Thoracic aorta (tissue), 2 donors: ENCODE measurements at regions not wholly inside any gene's neighbourhood (a gene's known extent, or its start where the extent isn't known, plus 50 kb on each side); places are given as distances from the start of the nearest gene placed in this dataset.

Source experiments
- ATAC-seq: fragments of 150-250 bp; one replicate; pipeline ENCODE4 v1.8.0; 2017; ENCODE audit warnings: low read depth; ENCODE audit not compliant: insufficient number of reproducible peaks, low FRiP score
- DNase-seq: peaks from one replicate; pipeline ENCODE4 v3.0.0-alpha.2; 2020; ENCODE audit warnings: low spot score
- H3K27ac ChIP-seq, 2 donors: fragments of 200-600 bp; sonication (generic); 1 replicate in 1 of 2; 2 replicates in 1 of 2; pipeline ENCODE4 v1.5.1; 2016; ENCODE audit warnings: mild to moderate bottlenecking in 2 of 2, moderate library complexity in 2 of 2
- H3K27me3 ChIP-seq: fragments of 200-600 bp; sonication (generic); replicated peaks from 2 replicates; pipeline ENCODE4 v1.6.0; 2016; ENCODE audit warnings: mild to moderate bottlenecking; ENCODE audit not compliant: insufficient read depth
- H3K36me3 ChIP-seq: fragments of 200-600 bp; sonication (generic); one replicate; pipeline ENCODE4 v1.5.1; 2016
- H3K4me1 ChIP-seq, 2 donors: fragments of 200-600 bp; sonication (generic); 1 replicate in 1 of 2; 2 replicates in 1 of 2; pipeline versions ENCODE4 v1.5.1 to v1.6.0; 2016; ENCODE audit warnings: low read depth in 2 of 2, mild to moderate bottlenecking in 1 of 2; ENCODE audit not compliant: control insufficient read depth in 1 of 2
- H3K4me3 ChIP-seq: fragments of 200-600 bp; sonication (generic); 2 replicates; pipeline ENCODE4 v1.5.1; 2016; ENCODE audit warnings: mild to moderate bottlenecking
- H3K9me3 ChIP-seq: fragments of 200-600 bp; sonication (generic); 2 replicates; pipeline ENCODE4 v1.5.1; 2016
- TF ChIP-seq, protein P1 (sequence below): fragments of 200-600 bp; sonication (generic); IDR thresholded peaks from one replicate; pipeline ENCODE4 v1.5.1; 2019; ENCODE audit warnings: antibody characterized with exemption

DNA sequence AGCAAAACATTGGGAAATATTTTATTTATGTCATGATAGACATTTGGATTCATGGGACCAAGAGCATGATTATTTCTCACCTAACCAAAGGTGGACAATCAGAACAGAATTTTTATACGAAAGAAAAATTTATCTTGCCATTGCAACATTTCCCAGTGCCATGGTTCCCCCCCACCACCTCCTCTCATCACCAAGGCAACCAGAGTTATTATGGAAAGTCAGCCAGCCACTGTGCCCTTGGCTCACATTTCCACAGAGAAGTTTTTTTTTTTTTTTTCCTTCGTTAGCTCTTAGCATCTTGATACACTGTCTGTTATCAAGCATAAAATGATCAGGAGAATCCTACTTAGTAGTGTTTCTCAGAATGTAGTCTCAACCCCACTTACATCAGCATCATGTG lies 176.4 kb upstream of the TMTC1 start:
- Histone ChIP-seq H3K9me3 (no peaks in the 10 kb centered on the region), H3K27me3 (no peaks in the 10 kb centered on the region), H3K4me3 (no peak overlapping the region), H3K27ac (no peak overlapping the region), H3K36me3 (no peaks in the 10 kb centered on the region), H3K4me1 (peaks cover 0 to 17% of the 10 kb centered on the region in 2 donors)
- TF ChIP-seq, protein P1, sequence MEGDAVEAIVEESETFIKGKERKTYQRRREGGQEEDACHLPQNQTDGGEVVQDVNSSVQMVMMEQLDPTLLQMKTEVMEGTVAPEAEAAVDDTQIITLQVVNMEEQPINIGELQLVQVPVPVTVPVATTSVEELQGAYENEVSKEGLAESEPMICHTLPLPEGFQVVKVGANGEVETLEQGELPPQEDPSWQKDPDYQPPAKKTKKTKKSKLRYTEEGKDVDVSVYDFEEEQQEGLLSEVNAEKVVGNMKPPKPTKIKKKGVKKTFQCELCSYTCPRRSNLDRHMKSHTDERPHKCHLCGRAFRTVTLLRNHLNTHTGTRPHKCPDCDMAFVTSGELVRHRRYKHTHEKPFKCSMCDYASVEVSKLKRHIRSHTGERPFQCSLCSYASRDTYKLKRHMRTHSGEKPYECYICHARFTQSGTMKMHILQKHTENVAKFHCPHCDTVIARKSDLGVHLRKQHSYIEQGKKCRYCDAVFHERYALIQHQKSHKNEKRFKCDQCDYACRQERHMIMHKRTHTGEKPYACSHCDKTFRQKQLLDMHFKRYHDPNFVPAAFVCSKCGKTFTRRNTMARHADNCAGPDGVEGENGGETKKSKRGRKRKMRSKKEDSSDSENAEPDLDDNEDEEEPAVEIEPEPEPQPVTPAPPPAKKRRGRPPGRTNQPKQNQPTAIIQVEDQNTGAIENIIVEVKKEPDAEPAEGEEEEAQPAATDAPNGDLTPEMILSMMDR, result no peak
- ATAC-seq, result no peak
- no peak for DNase-seq

DNA sequence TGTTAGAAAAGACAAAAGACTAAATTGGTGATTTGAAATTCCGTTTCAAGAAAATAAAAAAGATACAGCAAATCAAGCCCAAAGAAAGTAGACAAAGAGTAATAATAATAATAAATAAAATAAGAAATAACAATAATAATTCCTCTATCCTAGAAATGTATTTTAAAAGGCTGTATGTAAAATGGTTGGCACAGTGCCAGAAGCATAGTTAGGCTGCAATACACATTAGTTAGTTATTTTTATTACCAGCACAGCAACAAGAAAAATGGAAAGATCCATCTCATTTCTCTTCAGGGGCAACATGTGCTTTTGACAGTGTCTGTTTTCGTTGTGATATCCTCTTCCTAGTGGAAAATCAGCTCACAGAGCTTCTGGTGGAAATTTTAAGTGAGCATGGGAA lies 174.1 kb upstream of the TMTC1 start:
- TF ChIP-seq, protein P1, result no peak
- ATAC-seq, result no peak
- H3K27me3 ChIP-seq, result no peaks in the 10 kb centered on the region

DNA sequence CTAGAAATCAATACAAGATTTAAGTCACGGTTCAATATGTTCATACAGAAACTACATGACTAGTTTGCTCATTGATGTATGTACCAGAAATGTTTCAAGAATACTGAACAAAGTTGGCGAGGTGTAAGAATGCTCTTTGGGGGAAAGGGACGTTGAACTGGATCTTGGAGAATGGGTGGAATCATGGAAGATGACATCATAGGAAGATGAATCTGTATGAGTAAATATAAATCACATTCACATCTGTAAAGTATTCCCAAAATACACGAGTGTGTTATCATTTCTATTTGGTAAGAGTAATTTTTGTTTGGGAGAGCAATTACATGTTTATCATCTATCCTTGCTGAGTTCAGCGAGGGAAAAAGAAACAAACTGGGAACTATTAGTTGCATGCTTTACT lies 162.2 kb upstream of the TMTC1 start:
- ATAC-seq (no peak), DNase-seq (no peak)
- TF ChIP-seq, protein P1, result no peak
- Histone ChIP-seq H3K36me3 (no peaks in the 10 kb centered on the region), H3K27me3 (no peaks in the 10 kb centered on the region), H3K9me3 (no peaks in the 10 kb centered on the region), H3K4me3 (no peak overlapping the region), H3K4me1 (peaks cover 16 to 27% of the 10 kb centered on the region in 2 donors), H3K27ac (no peak overlapping the region)

More for the DNA sequence above, 174.1 kb upstream of the TMTC1 start:
- no peak overlapping the region for H3K4me3 ChIP-seq
- no peak for DNase-seq
- no peaks in the 10 kb centered on the region for H3K9me3 ChIP-seq
- H3K4me1 ChIP-seq, result peaks cover 0 to 17% of the 10 kb centered on the region in 2 donors
- H3K27ac ChIP-seq, result no peak overlapping the region
- no peaks in the 10 kb centered on the region for H3K36me3 ChIP-seq

DNA sequence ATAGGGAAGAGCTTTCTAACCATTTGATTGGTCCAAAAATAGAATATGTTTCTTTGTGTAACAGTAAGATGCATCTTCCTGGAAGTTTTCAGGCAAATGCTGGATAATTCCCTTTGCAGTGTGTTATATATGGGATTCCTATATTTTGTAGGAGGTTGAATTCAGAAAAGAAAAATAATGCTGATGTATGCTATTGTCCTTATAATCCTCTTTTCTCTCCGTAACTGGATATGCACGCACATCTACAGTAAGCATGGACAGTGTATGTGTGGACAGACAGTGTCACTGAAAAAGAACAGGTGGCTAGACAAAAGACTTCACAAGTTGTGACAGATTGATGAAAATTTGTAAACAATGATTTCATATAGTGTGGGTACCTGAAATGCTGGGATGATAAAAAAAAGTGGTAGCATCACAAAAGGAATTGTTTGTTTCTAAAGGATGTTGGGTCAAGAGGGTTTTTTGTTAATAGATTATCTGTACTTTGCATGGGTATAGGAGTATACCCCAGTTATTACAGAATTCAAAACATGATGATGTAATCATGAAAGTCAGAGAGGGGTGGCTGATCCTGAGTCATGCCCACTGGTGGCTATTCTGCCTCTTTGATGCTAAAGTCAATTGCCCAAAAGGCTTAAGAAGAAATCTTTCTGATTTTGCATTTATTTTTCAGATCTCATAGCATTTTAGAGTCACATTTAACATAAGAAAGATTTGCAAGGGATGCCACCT lies 160.7 kb upstream of the TMTC1 start:
- no peaks in the 10 kb centered on the region for H3K36me3 ChIP-seq
- DNase-seq (no peak), ATAC-seq (no peak)
- no peaks in the 10 kb centered on the region for H3K27me3 ChIP-seq
- H3K27ac ChIP-seq, result peak overlapping the region in 1 of 2 donors; percentile 31
- peaks cover 16 to 29% of the 10 kb centered on the region in 2 donors for H3K4me1 ChIP-seq
- H3K4me3 ChIP-seq, result no peak overlapping the region
- TF ChIP-seq, protein P1, result no peak
- no peaks in the 10 kb centered on the region for H3K9me3 ChIP-seq

DNA sequence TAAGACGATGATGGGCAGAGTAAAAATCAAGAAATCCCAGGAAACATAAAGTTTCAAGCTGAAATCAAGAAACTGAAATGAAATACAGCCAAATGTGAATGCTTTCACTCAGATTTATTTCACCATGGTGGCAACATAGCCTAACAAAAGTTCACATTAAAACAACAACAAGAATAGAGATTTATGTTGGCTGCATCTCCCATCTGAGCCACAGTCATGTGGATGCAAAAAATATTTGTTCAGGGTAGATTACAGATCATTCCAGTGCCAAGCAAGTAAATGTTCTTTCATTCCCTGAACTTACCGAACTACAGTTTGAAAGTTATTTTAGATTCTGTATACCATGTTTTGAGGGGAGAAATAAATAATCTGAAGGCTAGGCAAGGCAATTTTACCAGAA lies 159.9 kb upstream of the TMTC1 start:
- DNase-seq (no peak), ATAC-seq (peak; percentile 61)
- TF ChIP-seq, protein P1, result no peak
- H3K27me3 ChIP-seq, result no peaks in the 10 kb centered on the region
- no peaks in the 10 kb centered on the region for H3K9me3 ChIP-seq
- H3K27ac ChIP-seq, result peak overlapping the region; percentile 20 to 38
- H3K4me3 ChIP-seq, result peak overlapping the region; percentile 16
- H3K36me3 ChIP-seq, result no peaks in the 10 kb centered on the region
- H3K4me1 ChIP-seq, result peaks cover 16 to 29% of the 10 kb centered on the region in 2 donors
